Body of pancreas (tissue), 4 donors: ENCODE measurements at regions not wholly inside any gene's neighbourhood (a gene's known extent, or its start where the extent isn't known, plus 50 kb on each side); places are given as distances from the start of the nearest gene placed in this dataset.
A peak's percentile ranks its signal among the peaks of the same experiment; 100 is the strongest.

Experiments used
- ATAC-seq: fragments of 150-250 bp; one replicate; pipeline ENCODE4 v1.9.1; 2016
- DNase-seq, 4 donors: peaks; one replicate each; pipeline ENCODE4 v3.0.0-alpha.2; 2019
- H3K27ac ChIP-seq, 4 donors: fragments of 200-600 bp; sonication (generic); 1 replicate in 3 of 4; 2 replicates in 1 of 4; pipeline versions ENCODE4 v1.5.1 to v1.6.1; 2016 to 2019; ENCODE audit warnings: mild to moderate bottlenecking in 1 of 4, mixed read lengths in 1 of 4, moderate library complexity in 1 of 4
- H3K27me3 ChIP-seq, 2 donors: fragments of 200-600 bp; sonication (generic); one replicate each; pipeline ENCODE4 v1.6.0; 2016; ENCODE audit warnings: mild to moderate bottlenecking in 1 of 2
- H3K36me3 ChIP-seq, 2 donors: fragments of 200-600 bp; sonication (generic); replicated peaks in 1 of 2; 2 replicates each; pipeline ENCODE4 v1.5.1; 2016; ENCODE audit warnings: low read depth in 2 of 2; ENCODE audit not compliant: insufficient read depth in 1 of 2
- H3K4me1 ChIP-seq: fragments of 200-600 bp; sonication (generic); one replicate; pipeline ENCODE4 v1.6.0; 2016
- H3K4me3 ChIP-seq, 2 donors: fragments of 200-600 bp; sonication (generic); 1 replicate in 1 of 2; 2 replicates in 1 of 2; pipeline ENCODE4 v1.5.1; 2016 to 2019
- H3K9me3 ChIP-seq, 3 donors: fragments of 200-600 bp; sonication (generic); 1 replicate in 2 of 3; 2 replicates in 1 of 3; pipeline ENCODE4 v1.5.1; 2016
- POLR2A ChIP-seq, 3 donors: fragments of 450-650 bp; IDR thresholded peaks; one replicate each; pipeline ENCODE4 v1.6.1; 2016; ENCODE audit warnings: antibody characterized with exemption in 3 of 3, mild to moderate bottlenecking in 2 of 3
- WGBS, 2 donors: methylation state at CpG; one replicate each; pipeline ENCODE4 v1.1.5; 2017; 5-methylcytosine and 5-hydroxymethylcytosine counted together
- intact Hi-C: fragments of 100-400 bp; cut with DNase I; formaldehyde crosslinking; loops from one replicate; pipeline ENCODE4 v1.15.1; 2023
- TF ChIP-seq, protein P1 (sequence below), 7 experiments: fragments of 450-650 bp in 4 of 7; fragments of 200-600 bp in 3 of 7; sonication (generic) in 3 of 7; IDR thresholded peaks; one replicate each; pipeline ENCODE4 v1.5.1; 2016 to 2019; ENCODE audit warnings: antibody characterized with exemption in 7 of 7

DNA sequence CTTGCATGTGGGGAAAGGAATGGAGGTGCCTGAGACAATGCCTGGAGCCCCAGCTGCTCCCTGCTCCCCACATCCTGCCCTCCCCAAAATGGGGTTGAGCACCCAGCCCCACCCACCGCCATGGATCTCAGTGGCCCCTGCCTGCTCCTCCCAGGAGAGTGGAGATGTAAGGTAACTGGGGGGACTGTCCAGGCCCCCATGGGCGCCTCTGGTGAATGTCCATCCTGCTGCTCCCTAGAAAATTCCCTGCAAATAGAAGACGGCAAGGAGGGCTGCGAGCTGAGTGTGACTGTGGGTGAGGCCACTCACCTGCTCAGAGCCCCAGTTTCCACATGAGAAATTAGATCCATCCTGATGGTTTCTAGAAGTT is 101.6 kb downstream of the RAMP3 start:
- DNase-seq: no peak
- H3K9me3 ChIP-seq: no peaks in the 10 kb centered on the region
- intact Hi-C loops: no loop called here
- H3K36me3 ChIP-seq: no peaks in the 10 kb centered on the region
- no peak for ATAC-seq
- no peak for TF ChIP-seq POLR2A (IDR thresholded peaks at IDR 0.05)
- TF ChIP-seq, protein P1, sequence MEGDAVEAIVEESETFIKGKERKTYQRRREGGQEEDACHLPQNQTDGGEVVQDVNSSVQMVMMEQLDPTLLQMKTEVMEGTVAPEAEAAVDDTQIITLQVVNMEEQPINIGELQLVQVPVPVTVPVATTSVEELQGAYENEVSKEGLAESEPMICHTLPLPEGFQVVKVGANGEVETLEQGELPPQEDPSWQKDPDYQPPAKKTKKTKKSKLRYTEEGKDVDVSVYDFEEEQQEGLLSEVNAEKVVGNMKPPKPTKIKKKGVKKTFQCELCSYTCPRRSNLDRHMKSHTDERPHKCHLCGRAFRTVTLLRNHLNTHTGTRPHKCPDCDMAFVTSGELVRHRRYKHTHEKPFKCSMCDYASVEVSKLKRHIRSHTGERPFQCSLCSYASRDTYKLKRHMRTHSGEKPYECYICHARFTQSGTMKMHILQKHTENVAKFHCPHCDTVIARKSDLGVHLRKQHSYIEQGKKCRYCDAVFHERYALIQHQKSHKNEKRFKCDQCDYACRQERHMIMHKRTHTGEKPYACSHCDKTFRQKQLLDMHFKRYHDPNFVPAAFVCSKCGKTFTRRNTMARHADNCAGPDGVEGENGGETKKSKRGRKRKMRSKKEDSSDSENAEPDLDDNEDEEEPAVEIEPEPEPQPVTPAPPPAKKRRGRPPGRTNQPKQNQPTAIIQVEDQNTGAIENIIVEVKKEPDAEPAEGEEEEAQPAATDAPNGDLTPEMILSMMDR (IDR thresholded peaks at IDR 0.05): no peak
- WGBS, 2 donors: 74 to 88% methylated on average over 3 to 4 of the region's 4 CpGs
- H3K4me1 ChIP-seq: no peaks in the 10 kb centered on the region
- no peaks in the 10 kb centered on the region for H3K27me3 ChIP-seq
- no peak overlapping the region for H3K4me3 ChIP-seq
- no peak overlapping the region for H3K27ac ChIP-seq

DNA sequence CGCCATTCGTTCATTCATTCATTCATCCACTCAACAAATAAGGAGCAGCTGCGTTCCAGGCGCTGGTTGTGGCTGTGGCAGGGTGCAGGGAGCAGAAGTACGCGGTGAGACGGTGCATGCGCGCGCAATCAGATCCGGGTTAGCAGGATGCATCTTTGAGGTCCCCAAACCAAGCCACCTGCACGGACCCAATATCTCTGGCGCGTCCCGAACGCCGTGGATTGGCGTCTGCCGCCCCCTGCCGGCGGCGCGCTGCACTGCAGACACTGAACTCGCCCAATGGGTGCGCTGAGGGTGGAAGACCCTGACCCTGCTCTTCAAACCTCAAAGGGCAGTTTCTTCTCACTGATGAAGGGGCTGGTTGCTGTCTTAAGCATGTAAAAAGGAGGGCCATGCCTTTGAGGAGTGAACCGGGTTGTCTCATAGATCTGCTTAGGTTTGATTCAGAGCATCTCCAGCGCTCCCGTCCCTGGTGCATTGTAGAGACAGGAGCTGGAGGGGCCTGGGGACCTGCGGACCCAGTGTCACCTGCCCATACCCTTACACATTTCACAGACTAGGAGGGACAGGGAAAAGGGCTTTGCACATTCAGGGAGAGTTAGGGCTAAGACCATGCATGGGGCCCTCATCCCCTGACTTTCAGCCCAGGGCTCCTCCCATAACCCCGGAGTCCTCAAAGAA is 102.5 kb downstream of the RAMP3 start:
- TF ChIP-seq, protein P1 (IDR thresholded peaks at IDR 0.05): peak; percentile 68 to 90 (median 82)
- TF ChIP-seq POLR2A (IDR thresholded peaks at IDR 0.05): no peak
- WGBS, 2 donors: 19 to 20% methylated on average over 29 to 30 of the region's 30 CpGs
- Histone ChIP-seq H3K36me3 (no peaks in the 10 kb centered on the region), H3K9me3 (no peaks in the 10 kb centered on the region), H3K27me3 (no peaks in the 10 kb centered on the region), H3K4me1 (no peaks in the 10 kb centered on the region), H3K4me3 (no peak overlapping the region), H3K27ac (no peak overlapping the region)
- peak; percentile 33 for ATAC-seq
- peak; percentile 28 to 64 (median 47) for DNase-seq
- intact Hi-C loops: loop anchor here (5.0 kb wide), 1 partner anchor 103 kb away; the partner anchor contains the start of gene RAMP3

DNA sequence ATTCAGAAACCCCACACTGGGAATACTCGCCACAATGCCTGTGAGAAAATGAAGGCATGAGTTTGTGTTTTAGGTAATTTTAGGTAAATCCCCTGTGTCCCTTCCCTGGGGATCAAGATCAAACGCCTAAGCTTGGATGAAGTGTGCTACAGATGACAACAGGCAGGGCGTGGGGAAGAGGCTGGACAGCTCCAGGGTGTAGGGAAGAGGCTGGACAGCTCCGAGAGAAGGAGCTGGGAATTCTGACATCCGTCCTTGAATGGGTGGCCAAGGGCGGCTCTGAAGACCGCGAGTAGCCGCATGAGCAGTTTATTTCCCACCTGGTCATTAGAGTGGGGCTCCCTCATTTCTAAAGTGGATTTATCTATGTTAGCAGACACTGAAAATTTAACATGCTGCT is 109.7 kb downstream of the RAMP3 start:
- WGBS, 2 donors: 36 to 38% methylated on average over 9 of the region's 9 CpGs
- Histone ChIP-seq H3K27me3 (no peaks in the 10 kb centered on the region), H3K36me3 (no peaks in the 10 kb centered on the region), H3K4me1 (no peaks in the 10 kb centered on the region), H3K9me3 (no peaks in the 10 kb centered on the region), H3K27ac (no peak overlapping the region), H3K4me3 (no peak overlapping the region)
- ATAC-seq (no peak), DNase-seq (no peak)
- TF ChIP-seq, protein P1 (IDR thresholded peaks at IDR 0.05): no peak
- no peak for TF ChIP-seq POLR2A (IDR thresholded peaks at IDR 0.05)
- intact Hi-C loops: no loop called here

DNA sequence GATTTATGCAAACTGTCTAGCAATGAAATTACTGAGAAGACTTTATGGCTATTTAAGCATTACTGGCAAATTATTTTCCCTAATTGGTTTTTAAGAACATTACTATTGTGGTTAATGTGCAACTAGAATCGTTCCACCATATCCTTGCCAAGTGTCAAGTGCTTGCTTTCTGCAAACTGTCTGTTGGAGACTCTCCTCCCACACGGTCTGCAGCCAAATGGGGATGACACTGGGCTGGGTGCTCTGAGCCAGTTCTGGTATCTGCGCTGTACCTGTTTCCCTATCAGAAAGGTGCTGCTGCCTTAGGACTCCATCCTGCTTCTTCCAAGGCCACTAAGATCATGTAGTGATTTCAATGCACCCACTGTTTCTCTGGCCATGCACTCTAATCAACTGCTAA is 110.4 kb downstream of the RAMP3 start:
- Histone ChIP-seq H3K27me3 (no peaks in the 10 kb centered on the region), H3K36me3 (no peaks in the 10 kb centered on the region), H3K4me3 (no peak overlapping the region), H3K27ac (no peak overlapping the region), H3K4me1 (no peaks in the 10 kb centered on the region), H3K9me3 (no peaks in the 10 kb centered on the region)
- DNase-seq (no peak), ATAC-seq (no peak)
- WGBS, 2 donors: 40 to 54% methylated on average over 3 of the region's 3 CpGs
- intact Hi-C loops: no loop called here
- TF ChIP-seq, protein P1 (IDR thresholded peaks at IDR 0.05): no peak
- no peak for TF ChIP-seq POLR2A (IDR thresholded peaks at IDR 0.05)

DNA sequence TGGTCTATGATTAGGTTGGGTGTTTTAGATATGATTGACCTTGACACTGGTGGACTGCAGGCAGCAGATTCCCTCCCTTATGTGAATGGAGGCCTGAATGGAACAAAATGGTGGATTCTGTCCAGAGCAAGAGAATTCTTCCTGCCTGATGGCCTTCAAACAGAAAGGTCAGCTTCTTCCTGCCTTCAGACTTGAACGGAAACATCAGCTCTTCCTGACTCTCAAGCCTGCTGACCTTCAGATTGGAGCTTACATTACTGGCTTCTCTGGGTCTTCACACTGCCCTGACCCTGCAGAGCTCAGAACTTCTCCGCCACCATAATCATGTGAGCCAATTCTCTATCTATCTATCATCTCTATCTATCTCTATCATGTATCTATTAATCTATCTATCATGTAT is 111.6 kb downstream of the RAMP3 start:
- intact Hi-C loops: no loop called here

More for the DNA sequence above, 111.6 kb downstream of the RAMP3 start:
- no peak overlapping the region for H3K27ac ChIP-seq
- H3K36me3 ChIP-seq: no peaks in the 10 kb centered on the region
- H3K9me3 ChIP-seq: no peaks in the 10 kb centered on the region
- 81 to 86% methylated on average over 2 of the region's 2 CpGs for WGBS, 2 donors
- TF ChIP-seq POLR2A (IDR thresholded peaks at IDR 0.05): no peak
- TF ChIP-seq, protein P1 (IDR thresholded peaks at IDR 0.05): no peak
- no peaks in the 10 kb centered on the region for H3K27me3 ChIP-seq
- H3K4me3 ChIP-seq: no peak overlapping the region
- H3K4me1 ChIP-seq: no peaks in the 10 kb centered on the region
- DNase-seq (no peak), ATAC-seq (no peak)
